ENCODE measurements at regions not wholly inside any gene's neighbourhood (a gene's known extent, or its start where the extent isn't known, plus 50 kb on each side); places are given as distances from the start of the nearest gene placed in this dataset.
A peak's percentile ranks its signal among the peaks of the same experiment; 100 is the strongest.
"Not testable (repeated sequence)": the region's sequence is repeated elsewhere in the genome, so short reads cannot be mapped to it uniquely, and the experiment has no call there.

- DNase-seq (ENCODE audit: low read depth): no peak
Measured at GRCh38 chr9:86575137-86575536, 220.9 kb upstream of the TUT7 start.

DNA sequence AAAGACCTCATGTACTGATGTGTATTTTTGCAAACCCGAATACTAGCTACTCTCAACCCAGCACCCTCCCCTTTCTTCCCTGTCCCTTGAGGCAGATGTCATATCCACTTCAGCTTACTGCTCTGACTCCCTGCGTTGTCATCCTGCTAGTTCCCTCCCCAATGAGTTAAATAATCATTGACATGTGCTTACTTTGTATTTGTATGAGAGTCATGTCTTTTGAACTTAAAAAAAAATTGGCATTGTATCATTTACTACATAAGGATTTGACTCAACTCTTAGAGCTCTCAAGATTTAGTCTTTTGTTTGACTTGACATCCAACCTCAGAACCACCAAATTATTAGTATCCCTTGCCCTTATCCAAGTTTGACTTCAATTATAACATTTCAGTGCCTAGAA is 219.7 kb upstream of the TUT7 start:
- DNase-seq (ENCODE audit: low read depth): peak; percentile 78

- no peak for DNase-seq (ENCODE audit: low read depth)
Measured at GRCh38 chr9:86572904-86573303, 218.7 kb upstream of the TUT7 start.

DNA sequence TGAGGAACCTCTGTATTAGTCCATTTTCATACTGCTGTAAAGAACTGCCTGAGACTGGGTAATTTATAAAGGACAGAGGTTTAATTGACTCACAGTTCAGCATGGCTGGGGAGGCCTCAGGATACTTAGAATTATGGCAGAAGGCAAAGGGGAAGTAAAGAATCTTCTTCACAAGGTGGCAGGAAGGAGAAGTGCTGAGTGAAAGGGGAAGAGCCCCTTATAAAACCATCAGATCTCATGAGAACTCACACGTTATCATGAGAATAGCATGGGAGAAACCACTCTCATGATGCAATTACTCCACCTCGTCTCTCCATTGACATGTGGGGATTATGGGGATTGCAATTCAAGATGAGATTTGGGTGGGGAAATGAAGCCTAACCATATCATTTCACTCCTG is 211.4 kb upstream of the TUT7 start:
- not testable (repeated sequence) for DNase-seq (ENCODE audit: low read depth)

DNA sequence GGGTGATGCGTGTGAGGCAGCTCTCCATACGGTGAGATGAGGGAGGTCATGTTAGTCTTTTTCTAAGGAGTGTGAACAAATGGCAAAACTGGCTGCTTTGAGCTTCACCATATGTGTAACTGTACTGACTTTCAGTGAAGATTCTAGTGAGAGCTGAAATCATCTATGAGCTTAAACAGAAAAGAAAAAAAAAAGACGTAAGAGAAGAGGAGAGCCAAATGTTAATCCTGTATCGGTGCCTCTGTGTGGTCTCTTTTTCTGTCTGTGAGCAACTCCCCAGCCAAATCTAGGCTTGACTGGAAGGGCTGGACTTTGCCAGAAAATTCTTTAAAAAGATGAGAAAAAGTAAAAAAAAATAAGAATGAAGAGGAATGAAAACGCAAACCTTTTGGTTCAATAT is 209.7 kb upstream of the TUT7 start:
- no peak for DNase-seq (ENCODE audit: low read depth)

DNA sequence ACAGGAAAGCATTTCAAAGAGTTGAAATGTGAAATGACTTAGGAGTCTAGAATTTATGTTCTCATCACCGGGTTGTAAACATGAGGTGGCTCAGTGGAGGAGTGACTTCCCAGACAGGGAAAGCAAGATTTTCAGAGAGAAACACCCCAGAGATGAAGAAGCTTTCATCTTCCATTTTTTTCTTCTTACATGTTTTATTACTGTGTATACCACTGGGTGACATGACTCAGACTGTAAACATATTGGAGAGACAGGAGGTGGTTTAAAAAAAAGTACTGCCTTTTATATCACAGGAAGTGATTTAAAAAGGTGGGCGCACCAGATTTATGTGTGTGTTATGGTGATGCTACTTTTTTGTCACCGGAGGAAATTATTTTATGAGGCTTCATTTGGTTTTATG is 209.1 kb upstream of the TUT7 start:
- DNase-seq (ENCODE audit: low read depth): no peak

GRCh38 chr9:86562691-86563090 is 208.5 kb upstream of the TUT7 start:
- DNase-seq (ENCODE audit: low read depth): no peak

GRCh38 chr9:86557918-86558317 is 203.7 kb upstream of the TUT7 start:
- no peak for DNase-seq (ENCODE audit: low read depth)

DNA sequence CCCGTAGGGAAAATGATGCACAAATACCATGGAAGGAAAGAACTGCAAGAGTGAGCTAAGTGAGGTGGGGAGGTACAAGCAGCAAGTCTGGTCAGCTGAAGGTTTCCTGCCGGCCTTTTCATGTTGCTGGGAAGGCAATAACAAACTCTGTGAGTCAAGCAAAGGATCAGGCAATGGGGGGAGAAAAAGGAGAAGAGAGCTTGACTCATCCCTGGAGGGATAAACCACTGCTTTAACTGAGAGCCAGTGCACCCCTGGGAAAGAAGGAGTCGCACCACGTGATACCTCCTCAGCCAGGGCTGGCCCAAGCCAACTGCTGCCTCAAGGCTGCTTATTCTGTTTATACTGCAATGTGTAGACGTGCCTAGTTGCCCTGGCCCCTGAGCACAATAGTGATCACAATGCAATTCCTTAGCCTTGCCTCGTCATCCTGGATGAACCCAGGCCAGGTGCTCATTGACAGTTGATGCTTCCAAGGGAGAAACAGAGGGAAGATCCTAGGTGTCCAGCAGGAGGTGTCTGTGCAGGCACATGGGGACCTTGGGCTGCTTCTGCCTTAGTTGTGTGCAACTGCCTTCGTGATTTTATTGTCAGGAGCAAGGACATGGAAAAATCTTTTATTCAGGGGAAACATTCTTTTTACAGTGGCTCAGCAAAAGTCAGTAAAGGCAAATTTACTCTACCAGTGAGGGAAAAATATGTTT is 203.0 kb upstream of the TUT7 start:
- peak; percentile 97 for DNase-seq (ENCODE audit: low read depth)

GRCh38 chr9:86555661-86556060 is 201.5 kb upstream of the TUT7 start:
- DNase-seq (ENCODE audit: low read depth): no peak

DNA sequence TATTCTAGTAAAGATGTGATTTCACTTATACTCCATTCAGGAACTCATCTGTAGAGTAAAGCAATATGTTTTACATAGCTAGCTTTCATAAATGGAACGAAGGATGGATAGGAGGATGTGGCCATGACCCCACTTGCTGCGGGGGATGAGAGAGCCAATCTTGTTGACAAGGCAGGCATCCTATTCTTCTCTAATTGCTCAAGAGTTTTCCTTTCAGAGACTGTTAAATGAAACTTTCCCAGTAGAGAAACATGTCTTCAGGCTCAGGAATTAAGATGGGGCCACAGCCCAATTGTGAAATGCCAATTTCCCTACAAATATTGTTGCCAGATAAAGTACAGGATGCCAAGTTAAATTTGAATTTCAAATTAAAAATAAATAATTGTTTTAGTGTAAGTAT is 196.2 kb upstream of the TUT7 start:
- DNase-seq (ENCODE audit: low read depth): no peak

- no peak for DNase-seq (ENCODE audit: low read depth)
Measured at GRCh38 chr9:86549920-86550319, 195.7 kb upstream of the TUT7 start.

GRCh38 chr9:86549401-86549811 is 195.2 kb upstream of the TUT7 start:
- peak; percentile 97 for DNase-seq (ENCODE audit: low read depth)

DNA sequence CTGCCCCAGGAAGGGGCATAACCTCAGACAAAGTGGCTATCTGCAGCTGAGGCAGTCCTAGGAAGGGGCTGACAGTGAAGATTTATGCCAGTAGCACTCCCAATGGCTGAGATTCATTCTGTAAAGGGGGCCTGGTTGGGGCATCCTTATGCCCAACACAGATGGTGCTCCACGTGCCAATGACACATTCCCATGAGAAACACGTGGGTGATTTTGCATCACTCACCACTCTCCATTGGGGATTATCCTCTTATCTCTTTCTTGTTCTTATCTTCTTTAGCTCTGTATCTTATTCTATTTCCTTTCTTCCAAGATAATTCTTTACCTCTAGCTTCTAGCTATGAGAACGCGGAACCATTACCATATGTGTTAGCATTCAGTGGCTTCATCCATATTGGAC is 194.0 kb upstream of the TUT7 start:
- no peak for DNase-seq (ENCODE audit: low read depth)

- no peak for DNase-seq (ENCODE audit: low read depth)
Measured at GRCh38 chr9:86547571-86547970, 193.4 kb upstream of the TUT7 start.

DNA sequence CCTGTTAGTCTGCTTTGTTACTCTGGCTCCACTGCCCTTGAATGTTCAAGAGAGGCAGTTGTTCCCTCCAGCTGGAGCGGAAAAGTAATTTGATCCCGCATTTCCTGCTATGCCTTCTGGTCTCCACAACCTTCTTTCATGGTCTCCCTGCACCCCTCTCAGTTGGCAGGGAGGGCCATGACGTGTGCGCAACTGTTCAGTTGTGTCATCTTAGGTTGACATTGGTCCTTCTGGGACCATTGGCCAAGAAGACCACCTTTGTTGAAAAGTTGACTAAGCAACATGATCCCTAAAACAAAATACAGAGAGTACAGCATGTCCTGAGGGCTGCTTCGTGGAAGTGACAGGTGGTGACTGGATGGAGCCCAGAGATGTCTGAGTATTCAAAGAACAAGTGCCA is 192.5 kb upstream of the TUT7 start:
- DNase-seq (ENCODE audit: low read depth): no peak

DNA sequence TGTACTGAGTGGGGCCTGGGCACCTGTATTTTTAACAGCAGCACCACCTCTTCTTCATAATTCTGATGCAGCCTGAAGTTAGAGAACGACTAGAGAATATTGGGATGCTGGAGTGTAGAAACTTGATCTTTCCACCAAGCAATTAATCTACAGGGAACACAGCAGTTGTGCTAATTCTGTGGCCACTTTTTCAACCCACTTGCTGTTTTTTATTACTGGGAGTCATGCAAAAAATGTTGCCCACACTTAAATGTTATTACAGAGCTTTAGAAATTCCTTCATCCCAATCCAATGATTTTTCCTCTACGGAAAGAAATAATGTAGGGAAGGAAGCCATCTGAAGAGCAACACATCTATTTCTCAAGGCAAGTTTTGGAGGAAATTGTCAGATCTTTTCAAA is 190.9 kb upstream of the TUT7 start:
- DNase-seq (ENCODE audit: low read depth): no peak

GRCh38 chr9:86541014-86541570 is 186.9 kb upstream of the TUT7 start:
- peak; percentile 61 for DNase-seq (ENCODE audit: low read depth)

DNA sequence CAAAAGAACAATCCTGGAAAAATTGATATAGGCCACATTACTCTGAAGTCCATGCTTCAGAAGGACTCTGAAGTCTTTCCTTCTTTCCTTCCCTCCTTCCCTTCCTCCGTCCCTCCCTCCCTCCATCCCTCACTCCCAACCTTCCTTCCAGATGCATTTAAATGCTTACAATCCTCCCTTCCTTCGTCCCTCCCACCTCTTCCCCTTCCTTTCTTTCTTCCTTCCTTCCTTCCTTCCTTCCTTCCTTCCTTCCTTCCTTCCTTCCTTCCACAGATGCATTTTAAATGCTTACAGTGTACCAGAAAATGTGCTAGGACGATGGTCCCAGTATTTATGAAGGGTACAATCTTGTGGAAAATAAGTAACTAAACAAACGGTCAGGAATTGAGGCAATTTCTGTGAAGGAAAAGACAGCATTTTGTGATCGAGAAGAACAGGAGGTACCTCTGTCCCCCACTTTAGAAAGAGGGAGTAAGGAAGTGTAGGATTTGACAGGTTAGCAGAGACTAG is 181.3 kb upstream of the TUT7 start:
- no peak for DNase-seq (ENCODE audit: low read depth)

DNA sequence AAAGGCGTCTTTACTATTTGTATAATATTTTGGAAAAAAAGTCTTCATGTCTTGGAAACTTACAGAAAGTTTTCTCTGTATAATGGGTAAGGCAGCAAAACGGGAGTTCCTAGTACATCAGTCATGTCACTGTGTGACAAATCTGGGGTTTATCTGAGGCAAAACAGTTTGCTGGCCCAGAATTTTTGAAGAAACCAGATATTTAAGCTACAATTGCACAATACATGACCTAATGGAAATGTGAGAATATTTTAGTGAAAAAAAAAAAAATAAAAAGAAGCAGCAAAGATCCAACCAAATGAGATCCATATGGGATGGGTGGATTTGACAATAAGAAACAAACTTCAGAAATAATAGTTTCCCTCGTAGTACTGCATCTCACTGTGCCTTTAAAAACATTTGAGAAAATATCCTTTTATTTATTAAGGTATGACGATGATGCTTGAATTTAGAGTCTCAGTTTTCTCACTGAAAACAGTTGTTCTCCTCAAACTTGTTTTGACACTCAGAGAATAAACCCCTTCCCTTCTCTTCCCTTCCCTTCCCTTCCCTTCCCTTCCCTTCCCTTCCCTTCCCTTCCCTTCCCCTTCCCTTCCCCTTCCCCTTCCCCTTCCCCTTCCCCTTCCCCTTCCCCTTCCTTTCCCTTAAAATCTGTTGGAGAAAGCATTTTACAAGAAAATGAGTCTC is 180.5 kb upstream of the TUT7 start:
- peak; percentile 91 for DNase-seq (ENCODE audit: low read depth)

- DNase-seq (ENCODE audit: low read depth): no peak
Measured at GRCh38 chr9:86531971-86532640, 177.9 kb upstream of the TUT7 start.

GRCh38 chr9:86531273-86531970 is 177.2 kb upstream of the TUT7 start:
- DNase-seq (ENCODE audit: low read depth): no peak

Measured in stromal cell of bone marrow (primary cell).